ENCODE measurements at regions not wholly inside any gene's neighbourhood (a gene's known extent, or its start where the extent isn't known, plus 50 kb on each side); places are given as distances from the start of the nearest gene placed in this dataset.

DNA sequence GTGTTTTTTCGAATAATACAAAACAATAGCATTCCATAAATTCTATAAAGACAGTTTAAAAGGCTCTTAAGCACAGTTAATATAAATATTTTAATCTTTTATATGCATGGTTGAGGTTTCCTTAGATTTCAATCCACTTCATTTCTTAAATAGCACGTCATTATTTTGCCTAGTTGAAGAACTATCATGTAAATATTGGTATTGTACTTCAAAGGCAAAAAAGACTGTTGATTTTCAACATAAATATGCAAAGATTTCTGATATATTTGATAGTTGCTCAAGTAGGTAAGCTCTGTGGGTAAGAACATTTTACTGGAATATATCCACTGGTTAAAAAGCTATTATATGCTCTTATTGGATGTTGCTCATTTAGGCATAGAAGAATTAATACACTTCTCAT is 458.6 kb downstream of the NR2F1-AS1 start:
- no peaks in the 10 kb centered on the region for H3K9me3 Mint-ChIP-seq (ENCODE audit: low read depth)
- no peak overlapping the region for H3K27ac Mint-ChIP-seq
- H3K4me1 Mint-ChIP-seq (ENCODE audit: low read depth) = peaks cover 18% of the 10 kb centered on the region
- no peak overlapping the region for H3K4me3 Mint-ChIP-seq (ENCODE audit: low read depth)
- DNase-seq (ENCODE audit: low spot score, unreplicated experiment) = no peak
- no peaks in the 10 kb centered on the region for H3K36me3 Mint-ChIP-seq (ENCODE audit: insufficient read depth)
- H3K27me3 Mint-ChIP-seq = peaks cover 16% of the 10 kb centered on the region
- no peak for TF ChIP-seq CTCF (IDR thresholded peaks at IDR 0.05; ENCODE audit: unreplicated experiment)

DNA sequence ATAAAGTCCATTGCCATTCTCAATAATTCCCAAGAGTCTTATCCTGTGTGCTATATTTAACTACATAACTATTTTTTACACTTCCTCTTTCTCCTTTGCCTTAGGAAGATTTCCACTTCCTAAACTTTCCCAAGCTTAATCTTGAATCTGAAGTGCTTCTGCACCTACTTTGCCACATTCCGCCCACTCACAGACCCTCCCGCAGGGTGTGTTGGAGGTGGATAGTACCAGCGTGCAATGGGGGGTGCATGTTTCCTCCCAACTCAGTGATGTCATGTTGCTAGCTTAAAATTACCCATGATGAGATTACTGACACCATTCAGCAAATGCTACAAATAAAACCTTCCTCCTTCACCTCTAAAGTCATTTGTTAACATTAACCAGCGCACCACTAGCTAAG is 460.2 kb downstream of the NR2F1-AS1 start:
- H3K27ac Mint-ChIP-seq = no peak overlapping the region
- H3K27me3 Mint-ChIP-seq = peaks cover 14% of the 10 kb centered on the region
- H3K9me3 Mint-ChIP-seq (ENCODE audit: low read depth) = no peaks in the 10 kb centered on the region
- H3K4me3 Mint-ChIP-seq (ENCODE audit: low read depth) = no peak overlapping the region
- peaks cover 10% of the 10 kb centered on the region for H3K4me1 Mint-ChIP-seq (ENCODE audit: low read depth)
- no peak for DNase-seq (ENCODE audit: low spot score, unreplicated experiment)
- TF ChIP-seq CTCF (IDR thresholded peaks at IDR 0.05; ENCODE audit: unreplicated experiment) = no peak
- H3K36me3 Mint-ChIP-seq (ENCODE audit: insufficient read depth) = no peaks in the 10 kb centered on the region

DNA sequence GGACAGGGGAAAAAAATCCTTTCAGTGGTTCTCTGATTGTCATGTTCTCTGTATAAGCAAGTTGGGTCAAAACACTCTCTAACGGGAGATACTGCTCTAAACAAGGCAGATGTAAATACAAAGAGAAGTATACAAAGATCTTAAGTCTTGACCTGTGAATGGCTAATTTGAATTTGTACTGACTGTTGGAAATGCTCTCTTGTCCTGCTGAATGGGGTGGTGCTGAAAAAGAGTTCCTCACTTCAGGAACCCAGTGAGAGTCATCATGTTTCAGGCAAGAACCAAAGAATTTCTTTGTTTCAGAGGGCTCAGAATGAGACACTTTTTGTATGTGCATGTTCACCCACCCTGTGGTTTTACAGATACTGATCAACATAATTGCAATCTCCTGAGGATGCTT is 461.0 kb downstream of the NR2F1-AS1 start:
- TF ChIP-seq CTCF (IDR thresholded peaks at IDR 0.05; ENCODE audit: unreplicated experiment) = no peak
- H3K9me3 Mint-ChIP-seq (ENCODE audit: low read depth) = no peaks in the 10 kb centered on the region
- H3K27ac Mint-ChIP-seq = no peak overlapping the region
- no peaks in the 10 kb centered on the region for H3K36me3 Mint-ChIP-seq (ENCODE audit: insufficient read depth)
- H3K27me3 Mint-ChIP-seq = peaks cover 9% of the 10 kb centered on the region
- peaks cover 4% of the 10 kb centered on the region for H3K4me1 Mint-ChIP-seq (ENCODE audit: low read depth)
- H3K4me3 Mint-ChIP-seq (ENCODE audit: low read depth) = no peak overlapping the region
- DNase-seq (ENCODE audit: low spot score, unreplicated experiment) = no peak

GRCh38 chr5:93117751-93118531 is 463.1 kb downstream of the NR2F1-AS1 start:
- Mint-ChIP-seq H3K36me3 (ENCODE audit: insufficient read depth) (no peaks in the 10 kb centered on the region), H3K9me3 (ENCODE audit: low read depth) (no peaks in the 10 kb centered on the region), H3K27me3 (peaks cover 6% of the 10 kb centered on the region), H3K4me1 (ENCODE audit: low read depth) (peaks cover 4% of the 10 kb centered on the region), H3K4me3 (ENCODE audit: low read depth) (no peak overlapping the region), H3K27ac (no peak overlapping the region)
- DNase-seq (ENCODE audit: low spot score, unreplicated experiment) = no peak
- no peak for TF ChIP-seq CTCF (IDR thresholded peaks at IDR 0.05; ENCODE audit: unreplicated experiment)

DNA sequence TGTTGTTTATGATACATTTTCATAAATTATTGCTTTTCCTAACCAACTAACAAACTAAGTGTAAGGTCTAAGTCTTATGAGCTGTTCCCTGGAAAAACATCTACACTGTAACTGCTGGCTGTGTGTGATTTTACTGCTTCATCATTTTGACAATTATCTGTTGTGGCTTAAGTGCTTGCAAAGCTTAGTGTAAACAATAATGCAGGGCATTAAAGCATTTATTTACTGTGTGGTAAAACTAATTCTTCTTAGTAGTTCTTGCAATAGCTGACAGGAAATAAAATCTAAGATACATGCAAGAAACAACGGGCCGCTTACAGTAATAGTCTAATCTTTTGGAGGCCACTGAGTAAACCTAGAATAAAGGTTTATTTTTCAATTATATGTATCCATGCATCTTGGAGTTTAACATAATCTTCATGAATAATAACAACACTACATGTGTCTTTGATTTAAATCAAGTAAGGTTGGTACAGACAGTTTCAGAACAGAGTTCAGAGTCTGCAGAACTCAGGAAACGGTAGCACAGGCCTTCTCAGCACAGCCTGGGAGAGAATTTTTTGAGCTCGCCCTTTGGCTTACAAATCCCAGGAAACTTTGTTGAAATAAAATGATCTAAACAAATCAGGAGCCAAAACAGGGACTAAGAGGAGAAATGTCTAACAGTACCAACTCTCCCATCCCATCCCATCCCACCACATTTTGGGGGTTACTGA is 473.1 kb downstream of the NR2F1-AS1 start:
- Mint-ChIP-seq H3K4me1 (ENCODE audit: low read depth) (peaks cover 24% of the 10 kb centered on the region), H3K36me3 (ENCODE audit: insufficient read depth) (no peaks in the 10 kb centered on the region), H3K9me3 (ENCODE audit: low read depth) (no peaks in the 10 kb centered on the region), H3K4me3 (ENCODE audit: low read depth) (no peak overlapping the region), H3K27me3 (peaks cover 8% of the 10 kb centered on the region), H3K27ac (no peak overlapping the region)
- TF ChIP-seq CTCF (IDR thresholded peaks at IDR 0.05; ENCODE audit: unreplicated experiment) = no peak
- DNase-seq (ENCODE audit: low spot score, unreplicated experiment) = no peak
